CD4-positive, alpha-beta T cell treated with Interleukin-17A for 4 hours (primary cell): ENCODE measurements at regions not wholly inside any gene's neighbourhood (a gene's known extent, or its start where the extent isn't known, plus 50 kb on each side); places are given as distances from the start of the nearest gene placed in this dataset.

Experiments used
- DNase-seq: peaks from one replicate; pipeline ENCODE4 v3.0.0-alpha.2; 2020; ENCODE audit warnings: mixed read lengths

DNA sequence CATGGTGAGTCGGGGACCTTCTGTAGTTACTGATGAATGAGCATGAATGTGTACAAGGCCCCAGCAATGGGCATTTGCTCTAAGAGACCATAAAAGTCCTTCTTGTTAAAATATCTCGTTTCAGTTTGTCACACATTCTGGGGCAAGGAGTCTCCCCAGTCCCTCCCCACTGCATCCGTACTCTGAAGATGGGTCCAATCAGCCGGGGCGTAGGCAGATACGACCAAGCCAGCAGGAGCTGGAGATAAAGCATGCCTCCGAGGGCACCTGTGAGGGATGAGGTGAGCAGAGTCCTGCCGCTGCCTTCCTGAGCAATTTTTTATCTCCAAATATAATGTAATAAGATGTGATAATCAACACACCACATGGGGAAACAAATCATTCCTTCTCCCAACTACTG, 528.5 kb downstream of the BCL11B start:
- DNase-seq = no peak

DNA sequence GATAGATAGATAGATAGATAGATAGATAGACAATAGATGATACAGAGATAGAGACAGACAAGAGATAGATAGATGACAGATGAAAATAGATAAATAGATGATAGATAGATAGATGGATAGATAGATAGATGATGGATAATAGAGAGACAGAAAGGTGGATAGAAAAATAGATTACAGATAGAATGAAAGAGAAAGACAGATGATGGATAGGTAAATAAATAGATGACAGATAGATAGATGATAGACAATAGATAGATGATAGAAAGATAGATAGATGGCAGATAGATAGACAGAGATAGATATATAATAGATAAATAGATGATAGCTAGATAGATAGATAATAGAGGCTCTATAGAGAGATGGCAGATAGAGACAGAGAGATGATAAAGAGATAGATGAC, 523.0 kb downstream of the BCL11B start:
- no peak for DNase-seq

DNA sequence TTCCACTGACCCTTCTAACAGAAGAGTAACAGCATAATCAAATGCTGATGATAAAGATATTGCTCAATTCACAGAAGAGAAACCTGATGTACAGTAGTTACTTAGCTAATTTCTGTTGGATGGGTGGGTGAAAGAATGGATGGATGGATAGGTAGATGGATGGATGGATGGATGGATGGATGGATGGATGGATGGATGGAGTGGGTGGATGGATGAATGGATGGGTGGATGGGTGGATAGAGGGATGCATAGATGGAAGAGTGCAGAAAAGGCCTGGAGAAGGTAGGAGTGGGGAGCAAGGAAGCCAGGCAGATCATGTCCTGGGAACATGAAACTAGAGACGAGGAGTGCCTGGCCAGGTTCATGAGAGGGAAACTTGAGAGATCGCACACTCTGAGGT, 520.9 kb downstream of the BCL11B start:
- no peak for DNase-seq

DNA sequence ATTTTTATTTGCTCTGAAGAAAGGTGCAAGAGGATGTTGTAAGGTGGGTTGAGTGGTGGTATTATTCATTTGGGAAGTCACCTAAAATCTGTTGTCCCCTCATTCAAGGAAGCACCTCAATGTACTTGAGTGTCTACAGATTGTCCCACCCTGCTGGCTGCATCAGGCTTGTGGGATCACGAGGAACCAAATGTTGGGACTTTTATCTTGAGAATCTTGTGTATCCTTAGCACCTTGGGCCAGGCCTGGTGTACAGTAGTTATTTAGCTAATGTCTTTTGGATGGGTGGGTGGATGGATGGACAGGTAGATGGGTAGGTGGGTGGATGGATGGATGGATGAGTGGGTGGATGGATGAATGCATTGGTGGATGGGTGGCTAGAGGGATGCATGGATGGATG, 519.3 kb downstream of the BCL11B start:
- no peak for DNase-seq

DNA sequence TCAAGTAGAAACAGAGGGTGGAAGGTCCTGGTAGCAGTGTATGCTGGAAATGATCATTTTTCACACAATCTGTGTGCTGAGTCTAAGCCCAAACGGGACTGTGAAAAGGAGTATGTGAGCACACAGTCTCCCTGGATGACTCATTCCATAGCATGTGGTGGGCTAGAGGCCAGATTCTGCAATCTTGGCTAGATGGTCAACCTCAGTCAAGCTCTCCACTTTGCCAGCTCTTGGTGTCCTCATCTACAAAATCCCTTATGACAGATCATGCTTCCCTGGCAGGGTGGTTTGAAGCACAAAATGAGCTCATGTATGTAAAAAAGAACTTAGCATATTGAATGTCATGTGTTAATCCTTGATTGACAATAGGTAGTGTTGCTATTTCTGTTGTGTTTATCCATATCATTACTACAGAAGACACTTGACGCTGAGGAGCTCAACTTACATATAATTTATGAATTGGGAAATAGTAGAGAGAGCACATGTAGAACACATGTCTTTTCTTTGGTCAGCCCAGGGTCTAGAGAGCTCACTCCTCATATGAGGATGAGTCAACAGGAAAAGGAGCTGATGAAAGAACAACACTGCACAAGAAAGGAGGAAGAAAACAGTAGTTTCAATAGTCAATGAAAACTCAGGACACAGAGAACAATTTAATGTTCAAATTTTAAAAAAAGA, 517.5 kb downstream of the BCL11B start:
- DNase-seq = no peak

DNA sequence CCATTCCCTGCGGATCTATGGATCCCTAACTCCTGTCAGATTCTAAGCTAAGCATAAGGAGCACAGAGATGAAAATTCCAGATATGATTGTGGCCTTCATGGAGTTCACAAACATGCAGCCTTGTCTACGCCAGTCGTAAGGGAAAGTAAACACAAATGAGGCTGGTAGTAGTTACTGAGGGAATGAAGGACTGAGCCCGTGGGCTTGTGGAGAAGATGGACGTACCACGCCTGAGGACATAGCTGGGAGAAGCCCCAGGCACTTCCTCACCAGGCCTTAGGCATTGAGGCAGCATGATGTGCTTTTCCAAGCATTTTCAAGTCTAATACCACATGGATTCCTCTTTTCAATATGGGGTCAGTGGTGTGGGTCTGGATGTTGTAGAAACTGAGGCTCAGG, 515.2 kb downstream of the BCL11B start:
- no peak for DNase-seq

DNA sequence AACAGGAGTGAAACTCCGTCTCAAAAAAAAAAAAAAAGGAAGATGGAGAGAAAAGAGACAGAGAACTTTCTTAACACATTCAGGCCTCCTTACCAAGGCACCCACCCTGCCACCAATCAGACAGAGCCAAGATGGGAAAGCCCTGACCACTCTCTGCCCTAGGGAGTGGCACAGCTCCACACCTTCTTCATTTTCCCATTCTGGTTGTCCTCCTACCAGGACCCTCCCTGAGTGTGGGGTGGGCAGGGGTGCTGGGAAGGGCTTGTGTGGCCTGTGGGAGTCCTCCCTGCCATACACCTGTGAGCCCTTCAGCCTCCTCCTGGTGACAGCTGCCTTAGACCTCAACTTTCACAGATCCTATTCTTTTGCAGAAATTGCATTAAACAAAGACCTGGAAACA, 513.6 kb downstream of the BCL11B start:
- no peak for DNase-seq

DNA sequence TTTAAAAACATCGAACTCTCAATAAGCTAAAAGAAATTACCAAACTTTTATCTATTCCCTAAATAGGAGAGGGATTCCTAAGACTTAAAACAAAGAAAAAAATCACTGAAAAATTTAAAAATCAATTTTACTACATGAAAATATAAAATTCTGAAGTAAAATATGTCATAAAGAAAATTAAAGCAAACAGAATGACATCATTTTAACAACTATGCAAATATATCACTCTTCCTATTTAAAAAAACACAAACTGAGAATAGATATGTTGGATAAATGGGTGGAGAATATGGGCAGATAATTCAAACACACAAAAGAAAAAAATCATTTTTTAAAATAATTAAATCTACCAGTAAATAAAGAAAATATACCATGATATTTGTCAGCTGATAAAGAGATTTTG, 510.0 kb downstream of the BCL11B start:
- DNase-seq = no peak

DNA sequence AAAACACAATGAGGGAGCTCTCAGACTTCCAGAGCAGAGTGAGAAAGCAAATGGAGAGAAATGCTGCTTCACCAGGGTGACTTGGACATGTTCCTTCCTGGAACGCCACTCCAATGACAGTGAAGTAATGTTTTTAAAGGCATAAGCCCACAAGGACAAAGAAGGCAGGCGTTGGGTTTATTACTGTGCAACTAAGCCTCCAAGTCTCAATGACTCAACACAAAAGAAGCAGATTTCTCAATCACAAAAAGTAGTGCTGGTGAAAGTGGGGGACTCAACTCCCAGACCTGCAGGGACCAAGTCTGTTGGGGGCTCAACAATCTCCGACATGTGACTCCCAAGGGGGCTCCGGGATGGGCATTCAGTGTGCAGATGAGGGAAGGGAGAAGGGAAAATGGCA, 505.2 kb downstream of the BCL11B start:
- no peak for DNase-seq

DNA sequence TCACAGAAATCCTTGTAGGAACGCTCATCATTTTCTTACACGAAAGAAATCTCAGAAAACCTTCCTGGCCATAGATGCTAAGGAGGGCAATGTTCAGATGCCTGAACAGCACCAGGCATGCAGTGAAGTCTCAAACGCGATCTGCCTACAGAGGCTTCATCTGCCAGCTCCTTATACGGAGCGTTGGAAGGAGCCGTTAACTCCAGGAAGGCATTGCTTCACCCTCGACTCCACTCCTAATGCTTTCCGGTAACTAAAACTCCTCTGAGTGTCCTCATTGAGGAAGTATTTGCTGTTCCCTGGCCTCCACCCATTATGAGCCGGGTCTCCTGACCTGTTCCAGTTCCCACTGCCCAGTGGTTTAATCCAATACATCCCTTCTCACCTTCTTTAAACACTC, 502.7 kb downstream of the BCL11B start:
- DNase-seq = no peak

DNA sequence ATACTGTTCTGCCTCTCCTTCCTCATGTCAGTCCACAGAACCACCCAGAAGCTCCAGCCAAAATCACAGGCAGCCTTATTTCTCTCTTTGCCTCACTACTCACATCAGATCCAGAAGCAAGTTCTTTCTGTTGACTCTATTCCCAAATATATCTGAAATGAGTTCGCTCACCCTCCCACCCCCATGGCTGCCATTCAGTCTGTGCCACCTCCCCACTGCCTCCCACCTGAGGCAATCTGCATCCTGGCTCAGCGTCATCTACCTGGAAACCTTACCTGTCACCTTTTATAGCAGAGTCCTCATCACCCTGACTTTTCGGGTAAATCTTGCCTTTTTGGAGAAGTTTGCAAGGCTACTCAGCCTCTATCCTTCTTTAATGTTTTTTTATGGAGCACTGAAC, 501.8 kb downstream of the BCL11B start:
- no peak for DNase-seq

DNA sequence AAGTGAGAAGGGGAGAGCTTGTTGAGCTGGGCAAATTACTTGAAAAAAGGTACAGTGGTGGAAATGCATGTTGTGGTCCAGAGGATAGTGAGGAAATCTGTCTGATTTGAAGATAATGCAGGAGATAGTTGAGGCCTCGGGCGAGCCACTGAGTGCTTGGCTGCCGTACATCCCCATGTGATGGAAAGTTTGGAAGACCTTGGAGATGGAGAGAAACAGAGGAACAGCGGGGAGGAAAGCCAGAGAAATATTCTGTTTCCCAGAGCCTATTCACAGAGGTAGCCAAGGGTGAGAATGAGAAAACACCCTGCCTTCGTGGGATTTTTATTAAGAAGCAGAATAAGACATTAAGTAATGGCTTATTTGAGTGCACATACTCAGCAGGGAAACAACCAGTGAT, 498.2 kb downstream of the BCL11B start:
- no peak for DNase-seq

DNA sequence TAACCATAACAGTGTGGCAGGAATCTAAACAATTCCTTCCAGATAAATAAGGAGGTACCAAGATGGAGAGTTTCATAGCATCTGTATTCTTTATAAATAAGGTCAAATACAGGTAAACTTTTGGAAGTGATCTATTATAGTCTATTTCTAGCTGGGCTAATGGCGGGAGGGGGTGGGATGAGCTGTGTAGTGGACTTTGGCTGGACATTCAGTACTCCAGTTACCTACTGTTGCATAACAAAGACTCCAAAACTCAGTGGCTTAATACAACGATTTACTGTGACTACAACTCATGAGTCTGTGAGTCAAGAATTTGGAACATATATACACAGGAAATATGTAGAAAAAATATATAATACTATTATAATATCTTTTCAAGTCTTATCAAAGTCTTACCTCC, 496.1 kb downstream of the BCL11B start:
- DNase-seq = no peak

DNA sequence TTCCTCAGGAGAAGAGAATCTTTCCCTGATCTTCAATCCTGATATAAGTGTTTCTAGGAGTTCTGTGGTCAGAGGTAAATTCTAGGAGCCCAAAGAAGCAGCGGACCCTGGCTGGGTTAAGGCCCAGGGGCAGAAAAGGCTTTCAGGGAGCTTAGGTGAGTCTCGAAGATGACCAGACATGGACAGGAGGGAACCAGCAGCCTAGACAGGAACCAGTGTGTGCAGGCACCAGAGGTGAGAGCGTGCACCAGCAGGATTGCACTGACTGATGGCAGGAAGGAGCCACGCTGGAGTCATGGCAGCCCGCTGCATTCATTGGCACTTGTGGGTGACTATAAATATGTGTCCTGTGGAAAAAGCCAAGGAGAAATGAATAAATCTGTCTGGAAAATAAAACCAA, 489.9 kb downstream of the BCL11B start:
- DNase-seq = no peak

DNA sequence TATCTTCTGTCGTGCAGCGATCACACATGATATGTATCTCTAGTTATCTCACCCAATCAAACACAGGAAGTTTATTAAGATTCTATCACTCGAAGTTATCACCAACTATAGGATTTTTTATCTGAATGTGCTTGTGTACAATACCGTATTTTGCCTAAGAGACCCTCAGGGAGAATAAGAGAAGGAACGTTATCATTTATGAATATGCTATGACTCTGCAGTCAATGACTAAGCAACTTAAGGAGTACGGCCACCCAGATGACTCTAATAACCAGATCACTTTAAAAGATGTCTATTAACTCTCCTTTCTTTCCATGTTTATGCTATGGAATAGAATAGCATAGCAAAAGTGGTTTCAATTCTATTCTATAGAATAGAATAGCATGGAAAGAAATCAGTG, 486.4 kb downstream of the BCL11B start:
- no peak for DNase-seq

DNA sequence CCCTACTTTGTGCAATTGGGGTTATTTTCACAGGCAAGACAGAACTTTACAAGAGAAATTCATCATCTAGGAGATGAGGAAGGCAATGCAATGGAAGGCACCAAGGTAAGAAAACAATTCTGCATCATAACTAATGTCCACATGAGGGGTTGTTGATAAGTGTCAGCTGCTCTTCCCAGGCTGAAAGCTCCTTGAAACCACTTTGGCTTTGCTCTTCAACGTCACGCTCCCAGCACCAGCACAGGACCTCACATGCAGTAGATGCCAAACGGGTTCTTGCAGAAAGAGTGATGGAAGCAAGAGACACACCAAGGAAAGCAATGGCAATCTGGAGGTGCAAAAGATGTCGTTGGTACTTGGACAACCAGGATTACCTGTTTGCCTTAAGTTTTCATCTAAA, 485.5 kb downstream of the BCL11B start:
- DNase-seq = no peak

DNA sequence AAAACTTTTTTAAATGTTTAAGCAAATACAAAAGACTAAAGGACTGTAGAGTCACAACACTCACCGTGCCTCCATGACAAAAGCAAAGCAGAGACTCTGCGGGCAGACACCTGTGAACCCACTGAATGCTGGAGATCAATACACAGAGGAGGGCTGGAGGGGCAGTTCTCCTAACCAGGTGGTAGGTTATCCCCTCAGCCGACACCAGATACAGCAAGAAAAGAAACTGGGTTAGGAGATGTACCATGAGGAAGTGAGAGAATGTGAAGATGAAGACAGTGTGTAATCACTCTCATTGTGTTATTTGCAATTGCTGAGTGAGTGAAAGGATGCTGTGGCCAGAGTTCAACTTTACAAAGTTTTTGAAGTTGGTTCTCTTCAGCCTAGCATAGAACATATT, 480.3 kb downstream of the BCL11B start:
- DNase-seq = no peak

DNA sequence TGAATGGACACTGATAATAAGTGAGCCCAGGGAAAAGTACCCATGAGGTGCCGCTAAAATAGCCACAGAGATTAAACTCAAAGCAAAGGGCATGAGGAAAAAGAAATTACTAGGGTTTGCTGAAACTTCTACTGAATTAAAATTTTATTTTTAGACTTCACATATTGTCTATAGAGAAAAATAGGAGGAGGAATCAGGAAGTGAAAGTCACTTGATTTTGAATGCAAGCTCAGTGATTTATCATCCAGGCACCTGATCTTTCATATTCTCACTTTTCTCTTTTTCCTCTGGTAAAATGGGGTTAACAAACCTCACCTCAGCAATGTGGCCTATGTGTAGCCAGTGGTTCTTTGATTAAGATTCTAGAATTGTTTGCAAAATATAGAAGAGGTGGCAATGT, 479.8 kb downstream of the BCL11B start:
- no peak for DNase-seq

DNA sequence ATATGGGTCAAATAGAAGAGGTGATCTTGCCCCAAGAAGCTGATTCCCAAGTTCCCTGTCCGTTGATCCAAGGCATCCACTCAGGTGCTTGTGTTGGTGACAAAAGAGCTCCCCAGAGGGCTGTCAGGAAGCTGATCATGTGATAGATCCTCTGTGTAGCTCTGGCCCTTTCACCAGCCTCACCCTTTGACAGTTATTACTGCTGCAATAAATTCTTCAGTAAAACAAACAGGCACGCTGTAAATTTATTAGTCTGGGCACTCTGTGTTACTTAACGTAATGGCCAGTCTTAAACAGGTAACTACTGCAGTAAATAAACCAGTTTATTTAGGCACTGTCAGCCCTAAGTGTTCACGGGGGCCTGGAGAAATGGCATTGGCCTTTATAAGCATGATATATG, 473.9 kb downstream of the BCL11B start:
- DNase-seq = no peak

DNA sequence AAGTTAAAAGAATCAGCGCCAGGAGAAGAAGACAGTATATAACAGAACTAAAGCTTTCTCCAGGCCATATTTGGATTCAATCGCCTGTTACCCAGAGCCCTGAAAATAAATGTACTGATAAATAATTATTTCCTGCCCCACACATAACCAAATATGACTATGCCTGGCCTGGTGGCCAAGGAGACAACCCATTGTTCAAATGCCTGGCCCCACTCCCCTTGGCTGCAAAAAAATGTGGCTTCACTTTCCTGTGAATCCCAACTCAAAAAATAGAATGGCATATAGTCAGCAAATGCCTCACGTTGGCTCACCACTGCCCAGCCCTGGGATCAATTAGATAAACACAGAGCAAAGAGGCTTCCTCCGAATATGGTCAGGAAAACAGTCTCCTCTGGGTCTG, 472.1 kb downstream of the BCL11B start:
- DNase-seq = no peak

DNA sequence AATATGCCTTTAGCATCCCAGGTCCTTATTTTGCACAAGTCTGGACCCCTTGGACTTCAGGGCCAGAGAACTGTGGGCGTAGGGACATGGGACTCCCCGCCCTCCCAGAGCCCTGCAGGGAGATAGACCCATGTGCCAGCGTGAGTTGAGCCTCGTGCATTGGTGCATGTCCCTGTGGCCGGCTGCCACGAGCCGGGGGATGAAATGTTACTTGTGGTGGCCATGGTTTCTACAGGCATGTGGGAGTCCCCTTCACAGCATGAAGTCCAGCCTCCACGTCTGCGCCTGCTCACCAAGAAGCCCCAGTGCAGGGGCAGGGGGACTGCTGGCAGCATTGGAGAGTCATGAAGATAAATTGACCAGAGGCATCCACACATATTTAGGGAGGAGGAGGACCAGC, 470.0 kb downstream of the BCL11B start:
- DNase-seq = no peak

DNA sequence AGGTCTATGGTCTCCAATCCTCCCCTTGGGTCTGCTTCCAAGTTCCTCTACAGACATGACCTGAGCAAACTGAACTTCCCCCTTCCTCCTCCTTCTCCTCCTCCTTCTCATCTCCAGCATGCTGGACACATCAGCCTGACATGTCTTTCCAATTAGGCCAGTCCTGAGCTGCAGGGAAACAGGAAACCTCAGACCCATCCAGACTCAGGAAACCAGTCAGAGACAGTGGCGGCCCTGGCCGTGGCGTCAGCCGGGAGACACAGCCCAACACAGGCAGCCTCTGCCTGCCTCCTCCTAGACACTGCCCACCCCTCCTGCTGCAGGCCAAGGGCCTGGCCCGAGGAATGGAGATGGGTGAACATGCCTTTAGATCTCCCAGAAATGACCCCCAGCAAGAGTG, 468.8 kb downstream of the BCL11B start:
- no peak for DNase-seq

DNA sequence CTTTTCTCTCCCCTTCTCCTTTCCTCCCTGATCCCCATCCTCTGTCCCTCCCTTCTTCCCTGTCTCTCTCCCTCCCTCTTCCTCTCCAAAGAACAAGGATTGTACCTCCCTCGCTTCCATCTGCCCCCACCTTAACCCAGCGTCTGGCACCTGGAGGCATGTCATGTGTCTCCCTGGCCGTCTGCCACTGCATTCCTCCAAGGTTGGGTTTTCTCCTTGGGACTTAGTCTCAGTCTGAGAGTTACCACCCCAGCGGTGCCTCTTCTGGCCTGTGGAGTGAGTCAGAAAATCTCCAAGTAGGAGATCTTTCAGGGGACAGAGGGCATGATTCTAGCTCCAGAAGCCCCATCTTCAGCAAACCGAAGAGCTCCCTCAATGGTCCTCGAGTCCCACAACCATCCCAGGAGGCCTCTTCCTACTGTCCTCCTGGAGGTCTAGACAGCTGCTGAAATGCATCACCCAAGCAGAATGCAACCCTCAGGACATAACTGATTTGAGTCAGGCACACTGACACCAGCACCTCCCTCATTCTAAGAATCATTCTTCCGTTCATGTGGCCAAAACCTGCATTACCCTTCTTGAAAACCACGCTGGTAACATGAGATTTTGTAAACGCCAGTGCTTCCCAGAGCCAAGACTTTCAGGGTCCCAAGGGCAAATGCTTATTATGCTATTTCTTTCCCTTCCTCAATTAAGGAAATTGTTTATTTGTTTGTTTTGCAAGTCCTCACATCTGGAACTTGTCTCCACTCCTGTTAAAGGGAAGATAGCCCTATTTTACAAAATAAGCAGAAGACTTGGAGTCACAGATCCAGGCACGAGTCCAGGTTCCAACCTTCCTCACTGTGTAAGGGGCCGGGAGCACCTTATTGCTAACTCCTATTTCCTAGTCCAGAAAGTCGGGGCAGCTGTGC, 463.2 kb downstream of the BCL11B start:
- DNase-seq = no peak

DNA sequence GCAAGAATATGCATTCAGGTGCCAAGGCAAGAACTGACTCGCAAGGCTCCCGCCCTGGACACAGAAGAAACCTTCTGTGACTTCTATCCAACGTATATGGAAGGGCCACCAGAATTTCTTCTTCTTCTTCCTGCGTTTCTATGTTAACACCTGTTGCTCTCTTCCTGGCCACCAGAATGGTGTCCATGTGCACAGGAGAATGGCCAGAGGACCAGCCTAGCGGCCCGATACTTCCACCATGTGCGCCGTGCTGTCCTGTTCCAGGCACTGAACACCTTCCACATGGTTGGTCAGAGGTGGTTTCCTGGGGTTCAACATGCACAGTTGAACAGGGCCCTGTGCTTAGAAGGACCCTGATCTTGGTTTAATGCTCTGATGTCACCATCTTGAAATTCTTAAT, 455.8 kb downstream of the BCL11B start:
- DNase-seq = no peak

DNA sequence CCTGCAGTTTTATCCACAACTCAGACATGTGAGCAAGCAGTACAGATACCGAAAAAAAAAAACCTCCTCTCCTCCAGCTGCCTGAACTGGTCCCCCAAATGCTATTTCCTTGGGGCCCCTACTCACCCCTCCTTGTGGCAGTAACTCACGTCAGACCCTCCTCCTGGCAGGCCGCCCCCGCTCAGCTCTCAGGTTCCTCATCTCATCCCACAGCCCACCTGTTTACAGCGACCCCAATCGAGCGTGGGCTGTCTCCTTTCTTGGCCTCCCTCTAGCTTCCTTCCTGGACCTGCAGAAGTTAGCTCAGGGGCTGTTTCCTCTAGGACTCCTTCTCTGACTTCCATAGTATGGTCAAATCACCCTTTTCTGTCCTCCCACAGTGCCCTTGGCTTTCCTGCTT, 455.3 kb downstream of the BCL11B start:
- DNase-seq = no peak
